Calu3 (cell line): ENCODE measurements at regions not wholly inside any gene's neighbourhood (a gene's known extent, or its start where the extent isn't known, plus 50 kb on each side); places are given as distances from the start of the nearest gene placed in this dataset.

ENCODE experiments used
- BruUV-seq: library from RNA; stranded (reverse); fragments of 400-500 nt; replicated peaks from 2 replicates; lab custom pipeline; 2021; lab: Mats Ljungman, UMichigan
- CTCF ChIA-PET: fragments of 300-600 bp; sonication (Branson Sonifier 250); formaldehyde crosslinking; loops from one replicate; lab custom pipeline; 2022; ENCODE audit warnings: antibody characterized with exemption; lab: Charles Lee
- DNase-seq: peaks from one replicate; pipeline ENCODE4 v3.0.0; 2022
- H3K27ac Mint-ChIP-seq: one replicate; pipeline ENCODE4 v1.8.0; 2022; ENCODE audit warnings: mixed read lengths; ENCODE audit not compliant: unreplicated experiment
- H3K27me3 Mint-ChIP-seq: one replicate; pipeline ENCODE4 v1.8.0; 2022; ENCODE audit warnings: mixed read lengths; ENCODE audit not compliant: unreplicated experiment
- H3K36me3 Mint-ChIP-seq: one replicate; pipeline ENCODE4 v1.8.0; 2022; ENCODE audit warnings: mild to moderate bottlenecking, moderate library complexity, mixed read lengths; ENCODE audit not compliant: insufficient read depth, unreplicated experiment
- H3K4me1 Mint-ChIP-seq: one replicate; pipeline ENCODE4 v1.8.0; 2022; ENCODE audit warnings: mild to moderate bottlenecking, low read depth, mixed read lengths; ENCODE audit not compliant: unreplicated experiment
- H3K4me3 Mint-ChIP-seq: one replicate; pipeline ENCODE4 v1.8.0; 2022; ENCODE audit warnings: mild to moderate bottlenecking, low read depth, moderate library complexity, mixed read lengths; ENCODE audit not compliant: unreplicated experiment
- H3K9me3 Mint-ChIP-seq: one replicate; pipeline ENCODE4 v1.8.0; 2022; ENCODE audit warnings: low read depth, mixed read lengths; ENCODE audit not compliant: unreplicated experiment
- CTCF ChIP-seq: fragments of 200-600 bp; IDR thresholded peaks from one replicate; pipeline ENCODE4 v1.8.0; 2022; ENCODE audit warnings: antibody characterized with exemption; ENCODE audit not compliant: unreplicated experiment
- intact Hi-C: fragments of 100-400 bp; cut with micrococcal nuclease; formaldehyde crosslinking; loops from one replicate; pipeline ENCODE4 v1.10.0; 2022; ENCODE audit not compliant: unreplicated experiment

- H3K4me1 Mint-ChIP-seq, result no peaks in the 10 kb centered on the region
- no peak for TF ChIP-seq CTCF
- no peaks in the 10 kb centered on the region for H3K27me3 Mint-ChIP-seq
- H3K36me3 Mint-ChIP-seq, result no peaks in the 10 kb centered on the region
- BruUV-seq, result no TSS peak
- intact Hi-C loops, result no loop called here
- peaks cover 27% of the 10 kb centered on the region for H3K9me3 Mint-ChIP-seq
- no peak overlapping the region for H3K4me3 Mint-ChIP-seq
- H3K27ac Mint-ChIP-seq, result no peak overlapping the region
- no peak for DNase-seq
- CTCF ChIA-PET, result no interaction called here
These were observed 408.5 kb upstream of the NEGR1 start for GRCh38 chr1:72690871-72691270.

- no peak overlapping the region for H3K27ac Mint-ChIP-seq
- no TSS peak for BruUV-seq
- H3K4me1 Mint-ChIP-seq, result no peaks in the 10 kb centered on the region
These were observed 396.3 kb upstream of the NEGR1 start for GRCh38 chr1:72678683-72679082.

GRCh38 chr1:72670902-72671301, 388.6 kb upstream of the NEGR1 start:
- Mint-ChIP-seq H3K4me3 (no peak overlapping the region), H3K4me1 (no peaks in the 10 kb centered on the region), H3K27ac (no peak overlapping the region), H3K27me3 (no peaks in the 10 kb centered on the region), H3K36me3 (no peaks in the 10 kb centered on the region), H3K9me3 (peaks cover 5% of the 10 kb centered on the region)
- TF ChIP-seq CTCF, result no peak
- intact Hi-C loops, result no loop called here
- CTCF ChIA-PET, result no interaction called here
- no TSS peak for BruUV-seq
- no peak for DNase-seq

More at GRCh38 chr1:72678683-72679082, 396.3 kb upstream of the NEGR1 start:
- no peaks in the 10 kb centered on the region for H3K36me3 Mint-ChIP-seq
- DNase-seq, result no peak
- CTCF ChIA-PET, result no interaction called here
- no peak for TF ChIP-seq CTCF
- intact Hi-C loops, result no loop called here
- H3K4me3 Mint-ChIP-seq, result no peak overlapping the region
- no peaks in the 10 kb centered on the region for H3K27me3 Mint-ChIP-seq
- H3K9me3 Mint-ChIP-seq, result peaks cover 8% of the 10 kb centered on the region

- no TSS peak for BruUV-seq
- no peaks in the 10 kb centered on the region for H3K36me3 Mint-ChIP-seq
- CTCF ChIA-PET, result no interaction called here
These were observed 380.6 kb upstream of the NEGR1 start for GRCh38 chr1:72662918-72663317.

More at GRCh38 chr1:72662918-72663317, 380.6 kb upstream of the NEGR1 start:
- Mint-ChIP-seq H3K9me3 (peaks cover 20% of the 10 kb centered on the region), H3K27ac (no peak overlapping the region), H3K4me3 (no peak overlapping the region), H3K27me3 (no peaks in the 10 kb centered on the region), H3K4me1 (no peaks in the 10 kb centered on the region)
- intact Hi-C loops, result no loop called here
- DNase-seq, result no peak
- TF ChIP-seq CTCF, result no peak
